GM12878 (cell line): ENCODE measurements at regions not wholly inside any gene's neighbourhood (a gene's known extent, or its start where the extent isn't known, plus 50 kb on each side); places are given as distances from the start of the nearest gene placed in this dataset.

Source experiments
- ATAC-seq: fragments of 200-7000 bp; cut with Tn5 transposase; 3 replicates; pipeline ENCODE4 v1.9.1; 2020; ENCODE audit warnings: mild to moderate bottlenecking, moderate library complexity
- BruUV-seq: library from RNA; stranded (reverse); fragments of 400-500 nt; replicated peaks from 2 replicates; lab custom pipeline; 2021; lab: Mats Ljungman, UMichigan
- CTCF ChIA-PET: fragments of 300-600 bp; sonication (Branson Sonifier 250); formaldehyde crosslinking; extraction: SDS; loops from one replicate; lab custom pipeline; 2021; ENCODE audit warnings: inconsistent platforms; lab: Yijun Ruan, JAX
- POLR2A ChIA-PET: fragments of 350-600 bp; formaldehyde crosslinking; extraction: SDS; loops from one replicate; lab custom pipeline; 2021; ENCODE audit warnings: inconsistent platforms; lab: Charles Lee
- RAD21 ChIA-PET: fragments of 300-600 bp; sonication (Branson Sonifier 250); formaldehyde crosslinking; loops from one replicate; lab custom pipeline; 2023; ENCODE audit warnings: antibody characterized with exemption; ENCODE audit not compliant: unreplicated experiment; lab: Charles Lee
- SMC1A ChIA-PET: fragments of 300-600 bp; sonication (Branson Sonifier 250); formaldehyde crosslinking; loops from one replicate; lab custom pipeline; 2023; ENCODE audit not compliant: unreplicated experiment, uncharacterized antibody; lab: Charles Lee
- DNase-seq: peaks from one replicate; pipeline ENCODE4 v3.0.0-alpha.2; 2011; ENCODE audit warnings: low read depth, low spot score
- FAIRE-seq: peaks from 3 replicates; lab custom pipeline; 2011; peaks lifted over from hg19 to GRCh38; lab: Jason Lieb, UNC
- H2AFZ ChIP-seq: 2 replicates; pipeline ENCODE4 v1.6.0; 2011; ENCODE audit warnings: low read depth, low read length, control low read depth; ENCODE audit not compliant: control insufficient read depth
- H3K27ac ChIP-seq: 2 replicates; pipeline ENCODE4 v1.5.1; 2011; ENCODE audit warnings: control low read depth; ENCODE audit not compliant: control insufficient read depth, insufficient read depth
- H3K27me3 ChIP-seq, 2 experiments: replicated peaks in 1 of 2; 2 replicates each; pipeline versions ENCODE4 v1.6.0 to v1.6.1; 2011; ENCODE audit warnings: low read length in 1 of 2; ENCODE audit not compliant: control insufficient read depth in 2 of 2, insufficient read depth in 2 of 2
- H3K36me3 ChIP-seq, 2 experiments: 2 replicates each; pipeline ENCODE4 v1.5.1; 2011; ENCODE audit warnings: low read length in 1 of 2; ENCODE audit not compliant: control insufficient read depth in 2 of 2, insufficient read depth in 2 of 2
- H3K4me1 ChIP-seq: 2 replicates; pipeline ENCODE4 v1.6.1; 2011; ENCODE audit warnings: mild to moderate bottlenecking, low read length, moderate library complexity, mixed read lengths; ENCODE audit not compliant: control insufficient read depth, insufficient read depth
- H3K4me2 ChIP-seq: 2 replicates; pipeline ENCODE4 v1.6.0; 2011; ENCODE audit warnings: control low read depth; ENCODE audit not compliant: control insufficient read depth, insufficient read depth
- H3K4me3 ChIP-seq: fragments of 200-600 bp; sonication (generic); 2 replicates; pipeline ENCODE4 v1.5.1; 2016
- H3K79me2 ChIP-seq: 2 replicates; pipeline ENCODE4 v1.6.0; 2011; ENCODE audit warnings: low read length; ENCODE audit not compliant: control insufficient read depth, insufficient read depth
- H3K9ac ChIP-seq: 2 replicates; pipeline ENCODE4 v1.8.0; 2011; ENCODE audit warnings: low read length, control low read depth, mixed read lengths; ENCODE audit not compliant: control insufficient read depth, insufficient read depth
- H3K9me3 ChIP-seq: replicated peaks from 3 replicates; pipeline ENCODE4 v1.5.1; 2011; ENCODE audit warnings: mild to moderate bottlenecking, low read length; ENCODE audit not compliant: control insufficient read depth, insufficient read depth
- H4K20me1 ChIP-seq: 2 replicates; pipeline ENCODE4 v1.6.0; 2011; ENCODE audit not compliant: control insufficient read depth, insufficient read depth
- BMI1 ChIP-seq: fragments of 450-650 bp; IDR thresholded peaks from 2 replicates; pipeline ENCODE4 v1.6.1; 2016; ENCODE audit warnings: mild to moderate bottlenecking, moderate library complexity, borderline replicate concordance
- CBFB ChIP-seq: IDR thresholded peaks from 2 replicates; pipeline ENCODE4 v1.6.1; 2016; ENCODE audit warnings: antibody characterized with exemption, low read depth
- CHD4 ChIP-seq: fragments of 200-600 bp; sonication (generic); IDR thresholded peaks from 2 replicates; pipeline ENCODE4 v1.6.1; 2016; ENCODE audit warnings: mild to moderate bottlenecking
- HCFC1 ChIP-seq: fragments of 150-350 bp; IDR thresholded peaks from 2 replicates; pipeline ENCODE4 v1.6.1; 2014; ENCODE audit warnings: low read length
- IRF4 ChIP-seq: IDR thresholded peaks from 2 replicates; pipeline ENCODE4 v1.6.1; 2011; ENCODE audit warnings: low read depth, low read length
- KDM1A ChIP-seq: fragments of 200-600 bp; sonication (generic); IDR thresholded peaks from 2 replicates; pipeline ENCODE4 v1.6.1; 2016; ENCODE audit warnings: borderline replicate concordance
- MTA2 ChIP-seq: fragments of 450-650 bp; IDR thresholded peaks from 2 replicates; pipeline ENCODE4 v1.6.1; 2016; ENCODE audit warnings: low read depth, mild to moderate bottlenecking, moderate library complexity
- PAX5 ChIP-seq: IDR thresholded peaks from 2 replicates; pipeline ENCODE4 v1.6.1; 2011; ENCODE audit warnings: low read depth, low read length, borderline replicate concordance
- POLR2A ChIP-seq: IDR thresholded peaks from 2 replicates; pipeline ENCODE4 v1.6.1; 2011; ENCODE audit warnings: low read depth, mild to moderate bottlenecking, low read length
- SIX5 ChIP-seq: IDR thresholded peaks from 2 replicates; pipeline ENCODE4 v1.6.1; 2011; ENCODE audit warnings: mild to moderate bottlenecking, low read depth, low read length, moderate library complexity; ENCODE audit not compliant: severe bottlenecking
- TCF3 ChIP-seq: IDR thresholded peaks from 2 replicates; pipeline ENCODE4 v1.6.1; 2012; ENCODE audit warnings: low read depth, mild to moderate bottlenecking, low read length, borderline replicate concordance; ENCODE audit not compliant: insufficient read depth
- WRNIP1 ChIP-seq: IDR thresholded peaks from 2 replicates; pipeline ENCODE4 v1.6.1; 2011; ENCODE audit warnings: low read depth, low read length, improper control_type of control experiment, borderline replicate concordance
- WGBS: methylation state at CpG from one replicate; pipeline ENCODE4 v1.1.6; 2016; ENCODE audit warnings: low lambda C conversion rate; ENCODE audit not compliant: insufficient replicate concordance, insufficient coverage; ENCODE audit errors: missing lambda C conversion rate; 5-methylcytosine and 5-hydroxymethylcytosine counted together
- in situ Hi-C: fragments of 300-500 bp; cut with MboI; formaldehyde crosslinking; loops from 9 replicates; pipeline ENCODE4 v1.14.3; 2018; ENCODE audit warnings: mixed read lengths
- intact Hi-C: fragments of 100-400 bp; cut with micrococcal nuclease; formaldehyde crosslinking; loops from one replicate; pipeline ENCODE4 v1.14.2; 2022; ENCODE audit not compliant: unreplicated experiment
- TF ChIP-seq, protein P1 (sequence below): fragments of 450-650 bp; IDR thresholded peaks from 2 replicates; pipeline ENCODE4 v1.6.1; 2017; ENCODE audit warnings: borderline replicate concordance
- TF ChIP-seq, protein P2 (sequence below): fragments of 450-650 bp; IDR thresholded peaks from 2 replicates; pipeline ENCODE4 v1.6.1; 2016; ENCODE audit warnings: mild to moderate bottlenecking, moderate library complexity, borderline replicate concordance

DNA sequence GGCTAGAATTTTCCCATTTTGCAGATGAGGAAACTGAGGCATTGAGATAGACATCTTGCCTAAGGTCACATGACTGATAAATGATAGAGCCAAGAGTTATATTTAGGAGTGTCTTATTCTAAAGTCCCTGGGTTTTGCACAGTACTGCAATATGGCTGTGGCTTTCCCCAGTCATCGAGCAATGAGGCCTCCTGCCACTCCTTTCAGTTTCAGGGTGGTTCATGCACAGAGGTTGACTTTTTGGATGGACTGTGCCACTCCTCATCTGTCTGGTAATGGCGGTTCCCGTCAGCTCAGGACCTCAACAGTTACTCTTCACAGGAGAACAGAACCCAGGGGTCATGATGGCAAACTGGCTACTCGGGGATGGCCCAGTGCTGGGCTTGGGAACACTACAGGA, 131.1 kb downstream of the ACKR3 start:
- ChIA-PET POLR2A (no interaction called here), CTCF (no interaction called here), SMC1A (no interaction called here), RAD21 (no interaction called here)
- intact Hi-C loops (no loop called here), in situ Hi-C loops (no loop called here)
- Histone ChIP-seq H3K27ac (no peak overlapping the region), H4K20me1 (no peaks in the 10 kb centered on the region), H3K4me3 (no peak overlapping the region), H2AFZ (no peak overlapping the region), H3K4me1 (no peaks in the 10 kb centered on the region), H3K36me3 (no peaks in the 10 kb centered on the region), H3K79me2 (no peaks in the 10 kb centered on the region), H3K27me3 (peaks cover 0 to 1% of the 10 kb centered on the region in 2 experiments; a peak in 1 of 4 replicates), H3K4me2 (no peak overlapping the region), H3K9me3 (no peaks in the 10 kb centered on the region), H3K9ac (no peak overlapping the region)
- ATAC-seq: no peak
- no peak for DNase-seq
- BruUV-seq: no TSS peak
- no peak for FAIRE-seq
- WGBS: 32% methylated on average over 4 of the region's 4 CpGs
- TF ChIP-seq KDM1A: no peak
- no peak for TF ChIP-seq POLR2A

DNA sequence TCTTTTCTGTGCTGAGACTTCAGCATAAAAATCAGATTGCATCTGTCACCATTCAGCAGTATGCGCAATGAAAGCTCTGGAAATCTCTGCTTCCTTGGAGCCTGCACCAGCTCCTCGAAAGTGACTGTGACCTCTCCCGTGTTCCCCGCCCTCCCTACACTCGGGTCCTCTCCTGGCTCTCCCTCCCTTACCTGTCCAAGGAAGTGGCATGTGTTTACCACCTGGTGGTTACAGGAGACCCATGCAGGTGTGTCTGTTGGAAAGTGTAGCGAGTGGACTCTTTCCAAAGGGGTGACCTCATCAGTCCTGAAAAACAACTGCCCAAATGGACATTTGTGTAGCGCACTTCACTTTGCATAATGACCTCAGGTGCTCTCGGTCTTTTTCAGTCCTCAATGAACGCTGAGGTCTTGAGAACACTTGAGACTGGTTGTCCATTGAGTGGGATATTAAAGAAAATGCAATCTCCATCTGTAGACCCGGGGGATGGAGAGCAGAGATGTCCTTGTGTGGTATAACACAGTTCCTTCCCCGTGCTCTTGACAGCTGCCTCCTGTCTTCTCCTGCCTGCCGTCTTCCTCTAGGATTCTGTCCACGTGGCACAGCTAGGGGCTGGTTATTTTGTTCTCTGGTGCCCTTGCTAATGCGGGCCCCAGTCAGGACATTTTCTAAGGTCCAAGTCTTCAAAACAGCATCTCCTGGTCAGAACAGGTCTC, 133.2 kb downstream of the ACKR3 start:
- POLR2A ChIA-PET: no interaction called here
- no peaks in the 10 kb centered on the region for H3K36me3 ChIP-seq
- H4K20me1 ChIP-seq: no peaks in the 10 kb centered on the region
- no peak overlapping the region for H3K27ac ChIP-seq
- CTCF ChIA-PET: no interaction called here
- no peak overlapping the region for H3K4me3 ChIP-seq
- H3K9ac ChIP-seq: no peak overlapping the region
- H3K4me2 ChIP-seq: no peak overlapping the region
- H3K4me1 ChIP-seq: no peaks in the 10 kb centered on the region
- H3K27me3 ChIP-seq: peaks cover 0 to 1% of the 10 kb centered on the region in 2 experiments; a peak in 1 of 4 replicates
- 42% methylated on average over 14 of the region's 14 CpGs for WGBS
- SMC1A ChIA-PET: no interaction called here
- no peak for DNase-seq
- no peak for ATAC-seq
- no peak overlapping the region for H2AFZ ChIP-seq
- no peak for FAIRE-seq
- in situ Hi-C loops (no loop called here), intact Hi-C loops (no loop called here)
- no TSS peak for BruUV-seq
- no peaks in the 10 kb centered on the region for H3K9me3 ChIP-seq
- RAD21 ChIA-PET: no interaction called here
- H3K79me2 ChIP-seq: no peaks in the 10 kb centered on the region
- TF ChIP-seq TCF3 (no peak), CHD4 (no peak), CBFB (no peak), HCFC1 (no peak), IRF4 (no peak), PAX5 (no peak), BMI1 (no peak), WRNIP1 (no peak), MTA2 (no peak), SIX5 (no peak)
- TF ChIP-seq, protein P1, sequence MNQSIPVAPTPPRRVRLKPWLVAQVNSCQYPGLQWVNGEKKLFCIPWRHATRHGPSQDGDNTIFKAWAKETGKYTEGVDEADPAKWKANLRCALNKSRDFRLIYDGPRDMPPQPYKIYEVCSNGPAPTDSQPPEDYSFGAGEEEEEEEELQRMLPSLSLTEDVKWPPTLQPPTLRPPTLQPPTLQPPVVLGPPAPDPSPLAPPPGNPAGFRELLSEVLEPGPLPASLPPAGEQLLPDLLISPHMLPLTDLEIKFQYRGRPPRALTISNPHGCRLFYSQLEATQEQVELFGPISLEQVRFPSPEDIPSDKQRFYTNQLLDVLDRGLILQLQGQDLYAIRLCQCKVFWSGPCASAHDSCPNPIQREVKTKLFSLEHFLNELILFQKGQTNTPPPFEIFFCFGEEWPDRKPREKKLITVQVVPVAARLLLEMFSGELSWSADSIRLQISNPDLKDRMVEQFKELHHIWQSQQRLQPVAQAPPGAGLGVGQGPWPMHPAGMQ: no peak
- TF ChIP-seq, protein P2, sequence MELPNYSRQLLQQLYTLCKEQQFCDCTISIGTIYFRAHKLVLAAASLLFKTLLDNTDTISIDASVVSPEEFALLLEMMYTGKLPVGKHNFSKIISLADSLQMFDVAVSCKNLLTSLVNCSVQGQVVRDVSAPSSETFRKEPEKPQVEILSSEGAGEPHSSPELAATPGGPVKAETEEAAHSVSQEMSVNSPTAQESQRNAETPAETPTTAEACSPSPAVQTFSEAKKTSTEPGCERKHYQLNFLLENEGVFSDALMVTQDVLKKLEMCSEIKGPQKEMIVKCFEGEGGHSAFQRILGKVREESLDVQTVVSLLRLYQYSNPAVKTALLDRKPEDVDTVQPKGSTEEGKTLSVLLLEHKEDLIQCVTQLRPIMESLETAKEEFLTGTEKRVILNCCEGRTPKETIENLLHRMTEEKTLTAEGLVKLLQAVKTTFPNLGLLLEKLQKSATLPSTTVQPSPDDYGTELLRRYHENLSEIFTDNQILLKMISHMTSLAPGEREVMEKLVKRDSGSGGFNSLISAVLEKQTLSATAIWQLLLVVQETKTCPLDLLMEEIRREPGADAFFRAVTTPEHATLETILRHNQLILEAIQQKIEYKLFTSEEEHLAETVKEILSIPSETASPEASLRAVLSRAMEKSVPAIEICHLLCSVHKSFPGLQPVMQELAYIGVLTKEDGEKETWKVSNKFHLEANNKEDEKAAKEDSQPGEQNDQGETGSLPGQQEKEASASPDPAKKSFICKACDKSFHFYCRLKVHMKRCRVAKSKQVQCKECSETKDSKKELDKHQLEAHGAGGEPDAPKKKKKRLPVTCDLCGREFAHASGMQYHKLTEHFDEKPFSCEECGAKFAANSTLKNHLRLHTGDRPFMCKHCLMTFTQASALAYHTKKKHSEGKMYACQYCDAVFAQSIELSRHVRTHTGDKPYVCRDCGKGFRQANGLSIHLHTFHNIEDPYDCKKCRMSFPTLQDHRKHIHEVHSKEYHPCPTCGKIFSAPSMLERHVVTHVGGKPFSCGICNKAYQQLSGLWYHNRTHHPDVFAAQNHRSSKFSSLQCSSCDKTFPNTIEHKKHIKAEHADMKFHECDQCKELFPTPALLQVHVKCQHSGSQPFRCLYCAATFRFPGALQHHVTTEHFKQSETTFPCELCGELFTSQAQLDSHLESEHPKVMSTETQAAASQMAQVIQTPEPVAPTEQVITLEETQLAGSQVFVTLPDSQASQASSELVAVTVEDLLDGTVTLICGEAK: no peak
